AG20443 (cell line): ENCODE measurements at regions not wholly inside any gene's neighbourhood (a gene's known extent, or its start where the extent isn't known, plus 50 kb on each side); places are given as distances from the start of the nearest gene placed in this dataset.

Experiments
- DNase-seq: peaks from one replicate; pipeline ENCODE4 v3.0.0; 2012; ENCODE audit warnings: low spot score, mixed read lengths

DNA sequence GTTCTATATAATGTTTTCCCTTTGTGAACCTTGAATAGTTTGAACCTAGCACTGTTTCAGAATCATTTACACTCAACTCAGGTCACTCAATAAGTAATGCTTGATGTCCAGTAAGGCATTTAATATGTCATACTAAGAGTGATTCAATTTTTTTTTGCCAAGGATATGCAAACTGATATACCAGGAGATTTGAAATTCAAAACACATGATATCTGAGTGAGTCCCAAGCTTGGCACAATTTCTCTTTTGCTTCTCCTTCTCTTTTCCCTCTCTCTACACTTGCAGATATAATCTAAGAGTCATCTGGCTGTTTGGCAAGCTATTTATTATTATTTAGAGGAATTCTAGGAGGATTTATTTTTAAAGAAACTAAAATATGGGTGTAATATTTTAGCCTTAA lies 61.6 kb upstream of the SPAG17 start:
- no peak for DNase-seq

DNA sequence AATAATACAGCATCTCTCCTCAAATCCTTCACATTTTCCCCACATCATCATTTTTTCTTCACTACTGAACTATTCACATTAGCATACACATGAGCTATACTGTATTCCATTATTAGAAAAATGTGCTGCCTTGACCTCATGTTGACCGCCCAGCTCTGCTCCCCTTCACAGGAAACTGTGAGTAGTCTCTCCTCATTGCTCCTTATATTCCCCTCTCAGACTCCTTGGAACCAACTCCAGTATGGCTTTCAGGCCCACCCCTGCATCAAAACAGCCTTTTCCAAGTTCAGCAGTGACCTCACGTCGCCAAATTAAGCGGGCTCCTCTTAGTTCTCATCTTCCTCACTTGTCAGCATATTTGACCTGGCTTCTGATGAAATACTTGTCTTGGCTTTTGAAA lies 59.2 kb upstream of the SPAG17 start:
- DNase-seq = no peak

DNA sequence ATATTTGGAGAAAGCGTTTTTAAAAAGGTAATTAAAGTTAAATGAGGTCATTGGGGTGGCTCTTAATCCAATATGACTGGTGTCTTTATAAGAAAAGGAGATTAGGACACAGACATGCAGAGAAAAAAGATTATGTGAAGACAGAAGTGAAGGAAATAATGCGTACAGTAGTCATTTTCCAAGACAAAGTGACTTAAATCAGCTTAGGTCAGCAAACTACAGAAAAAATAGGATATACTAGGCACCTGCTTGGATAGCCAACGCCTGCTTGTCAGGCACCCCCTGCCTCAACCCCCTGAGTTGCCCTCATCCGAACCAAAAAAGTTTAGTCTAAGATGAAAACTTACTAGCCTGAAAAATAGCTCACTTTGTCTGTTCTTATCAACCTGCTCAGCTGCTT lies 58.2 kb upstream of the SPAG17 start:
- no peak for DNase-seq
